ENCODE measurements at regions not wholly inside any gene's neighbourhood (a gene's known extent, or its start where the extent isn't known, plus 50 kb on each side); places are given as distances from the start of the nearest gene placed in this dataset.

- DNase-seq: no peak
Measured at GRCh38 chr1:184221087-184221486, 165.7 kb upstream of the C1orf21 start.

- peak; percentile 3 for DNase-seq
Measured at GRCh38 chr1:184222652-184223052, 164.2 kb upstream of the C1orf21 start.

GRCh38 chr1:184223216-184223615, 163.6 kb upstream of the C1orf21 start:
- DNase-seq: no peak

- no peak for DNase-seq
Measured at GRCh38 chr1:184225283-184226099, 161.3 kb upstream of the C1orf21 start.

GRCh38 chr1:184226100-184226487, 160.7 kb upstream of the C1orf21 start:
- DNase-seq: no peak

- no peak for DNase-seq
Measured at GRCh38 chr1:184228558-184228957, 158.3 kb upstream of the C1orf21 start.

GRCh38 chr1:184237588-184237987, 149.2 kb upstream of the C1orf21 start:
- DNase-seq: no peak

- no peak for DNase-seq
Measured at GRCh38 chr1:184241446-184241845, 145.4 kb upstream of the C1orf21 start.

- no peak for DNase-seq
Measured at GRCh38 chr1:184242507-184242943, 144.3 kb upstream of the C1orf21 start.

GRCh38 chr1:184244962-184245361, 141.9 kb upstream of the C1orf21 start:
- no peak for DNase-seq

- DNase-seq: no peak
Measured at GRCh38 chr1:184247671-184248070, 139.2 kb upstream of the C1orf21 start.

GRCh38 chr1:184253921-184254320, 132.9 kb upstream of the C1orf21 start:
- DNase-seq: no peak

GRCh38 chr1:184254849-184255248, 132.0 kb upstream of the C1orf21 start:
- no peak for DNase-seq

GRCh38 chr1:184255560-184255959, 131.3 kb upstream of the C1orf21 start:
- DNase-seq: no peak

- DNase-seq: no peak
Measured at GRCh38 chr1:184257873-184258272, 129.0 kb upstream of the C1orf21 start.

- no peak for DNase-seq
Measured at GRCh38 chr1:184258525-184258924, 128.3 kb upstream of the C1orf21 start.

- DNase-seq: no peak
Measured at GRCh38 chr1:184260382-184260781, 126.4 kb upstream of the C1orf21 start.

GRCh38 chr1:184262109-184262508, 124.7 kb upstream of the C1orf21 start:
- DNase-seq: no peak

GRCh38 chr1:184267747-184268146, 119.1 kb upstream of the C1orf21 start:
- DNase-seq: no peak

GRCh38 chr1:184270556-184270955, 116.3 kb upstream of the C1orf21 start:
- no peak for DNase-seq

GRCh38 chr1:184272175-184272866, 114.5 kb upstream of the C1orf21 start:
- no peak for DNase-seq

- DNase-seq: no peak
Measured at GRCh38 chr1:184276416-184276815, 110.4 kb upstream of the C1orf21 start.

- no peak for DNase-seq
Measured at GRCh38 chr1:184279911-184280458, 106.8 kb upstream of the C1orf21 start.

- DNase-seq: no peak
Measured at GRCh38 chr1:184283999-184284398, 102.8 kb upstream of the C1orf21 start.
